ENCODE measurements at regions not wholly inside any gene's neighbourhood (a gene's known extent, or its start where the extent isn't known, plus 50 kb on each side); places are given as distances from the start of the nearest gene placed in this dataset.
A peak's percentile ranks its signal among the peaks of the same experiment; 100 is the strongest.
"Not testable (repeated sequence)": the region's sequence is repeated elsewhere in the genome, so short reads cannot be mapped to it uniquely, and the experiment has no call there.

GRCh38 chr18:32884543-32884942 is 111.7 kb upstream of the KLHL14 start:
- no peak for DNase-seq (ENCODE audit: low read depth)

DNA sequence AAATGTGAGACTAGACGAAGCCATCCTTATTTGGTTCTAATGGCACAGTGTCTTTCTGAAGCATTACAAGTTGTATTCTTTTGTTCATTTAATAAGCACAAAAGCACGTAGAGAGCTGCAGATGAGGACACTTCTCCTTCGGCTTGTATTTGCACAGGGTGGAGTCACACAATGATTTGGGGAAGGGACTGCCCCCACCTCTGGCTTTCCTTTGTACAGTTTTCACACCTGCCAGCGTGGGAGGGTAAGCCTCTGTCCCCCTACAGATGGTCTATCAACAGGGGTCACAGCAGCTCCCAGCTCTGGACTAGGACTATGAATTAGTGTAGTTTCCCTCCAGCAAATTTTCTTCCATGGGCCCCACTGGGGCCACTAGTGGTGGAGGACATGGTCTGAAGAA is 108.2 kb upstream of the KLHL14 start:
- DNase-seq (ENCODE audit: low read depth), result no peak

- peak; percentile 55 for DNase-seq (ENCODE audit: low read depth)
These were observed 106.7 kb upstream of the KLHL14 start for GRCh38 chr18:32879497-32879896.

DNA sequence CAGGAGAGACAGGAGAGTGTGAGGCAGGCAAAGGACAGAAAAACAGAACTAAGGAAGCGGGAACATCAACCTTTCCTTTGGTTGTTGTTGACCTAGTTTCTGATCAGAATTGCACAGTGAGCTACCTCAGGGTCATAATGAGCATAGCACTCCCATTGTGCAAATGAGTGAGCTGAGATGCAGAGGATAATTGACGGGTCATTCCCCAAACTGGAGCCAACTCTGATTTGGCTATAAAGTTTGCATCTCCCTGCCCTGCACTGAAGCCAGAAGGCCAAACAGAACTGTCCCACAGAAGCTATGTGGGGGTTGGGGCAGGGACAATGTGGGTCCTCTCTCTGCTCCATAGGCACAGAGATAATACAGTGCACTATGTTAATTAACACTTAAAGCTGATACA is 105.6 kb upstream of the KLHL14 start:
- no peak for DNase-seq (ENCODE audit: low read depth)

DNA sequence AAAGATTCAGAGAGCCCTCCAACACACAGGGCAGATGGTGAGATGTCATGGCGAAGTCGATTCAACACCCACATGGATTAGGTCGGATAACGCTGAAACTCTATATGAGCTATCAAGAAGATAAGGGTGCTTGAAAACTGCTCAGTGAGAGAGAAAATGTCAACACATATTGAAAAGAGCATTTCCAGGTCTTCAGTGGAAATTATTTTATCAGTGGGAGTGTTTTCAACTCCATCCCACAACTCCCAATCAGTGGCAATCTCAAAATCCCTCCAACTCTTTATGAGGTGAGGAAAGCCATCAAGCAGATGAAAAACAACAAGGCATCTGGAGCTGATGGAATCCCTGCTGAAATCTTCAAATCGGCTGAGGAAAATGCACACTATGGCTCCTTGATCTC is 104.5 kb upstream of the KLHL14 start:
- no peak for DNase-seq (ENCODE audit: low read depth)

DNA sequence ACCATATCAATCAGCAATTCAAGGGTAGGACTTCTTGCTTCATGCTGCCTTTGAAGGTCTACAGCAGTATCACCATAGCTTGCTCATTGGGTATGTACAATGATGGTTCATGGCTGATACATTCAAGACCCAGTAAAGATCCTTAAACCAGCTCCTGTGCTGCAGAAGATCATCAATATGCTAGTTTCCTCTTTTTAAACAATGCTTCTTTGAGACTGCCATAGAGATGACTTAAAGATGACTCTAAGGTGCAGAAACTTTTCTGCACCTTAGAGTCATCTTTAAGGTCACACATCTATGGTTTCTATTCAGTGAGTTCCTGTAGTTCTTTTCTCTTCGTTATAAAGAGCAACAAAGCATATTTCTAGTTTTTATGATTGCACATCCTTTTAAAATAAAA is 102.8 kb upstream of the KLHL14 start:
- no peak for DNase-seq (ENCODE audit: low read depth)

GRCh38 chr18:32871786-32872185 is 99.0 kb upstream of the KLHL14 start:
- no peak for DNase-seq (ENCODE audit: low read depth)

DNA sequence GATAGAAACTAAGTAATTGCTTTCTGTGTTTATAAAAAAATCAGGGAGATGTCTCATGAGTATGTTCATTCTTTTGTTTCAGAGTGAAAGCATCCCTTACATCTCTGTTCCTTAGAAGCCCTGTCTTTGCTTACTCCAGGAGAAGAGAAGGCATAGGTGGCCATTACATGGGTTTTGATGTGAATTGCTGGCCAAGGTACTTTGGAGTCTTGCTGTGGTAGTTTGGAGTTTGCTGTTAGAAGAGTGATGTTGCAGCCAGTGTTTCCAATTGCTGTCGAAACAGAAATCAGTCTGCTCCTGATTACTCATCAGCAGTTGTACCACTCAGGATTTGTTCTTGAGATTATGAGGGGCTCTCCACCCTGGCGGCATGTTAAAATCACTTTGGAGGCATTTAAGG is 97.8 kb upstream of the KLHL14 start:
- DNase-seq (ENCODE audit: low read depth), result no peak

GRCh38 chr18:32868406-32868805 is 95.6 kb upstream of the KLHL14 start:
- DNase-seq (ENCODE audit: low read depth), result no peak

DNA sequence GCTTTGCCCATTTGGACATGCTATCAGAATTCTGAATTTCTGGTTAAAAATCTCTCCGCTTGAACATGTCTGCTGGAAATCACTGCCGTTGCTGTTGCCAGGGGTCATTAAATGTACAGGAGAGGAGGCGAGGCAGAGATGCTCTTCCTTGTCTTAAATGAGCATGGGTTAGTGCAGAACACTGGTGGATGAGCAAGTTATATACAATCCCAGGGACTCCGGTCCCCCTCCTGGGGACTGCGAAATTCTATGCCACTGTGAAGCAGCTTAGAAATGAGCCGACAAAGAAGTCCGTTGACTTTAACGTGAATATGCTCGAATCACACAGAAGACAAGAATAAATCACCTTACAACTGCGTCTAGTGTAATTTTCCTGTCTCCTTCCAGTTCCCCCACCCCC is 95.1 kb upstream of the KLHL14 start:
- no peak for DNase-seq (ENCODE audit: low read depth)

- no peak for DNase-seq (ENCODE audit: low read depth)
These were observed 94.5 kb upstream of the KLHL14 start for GRCh38 chr18:32867330-32867729.

DNA sequence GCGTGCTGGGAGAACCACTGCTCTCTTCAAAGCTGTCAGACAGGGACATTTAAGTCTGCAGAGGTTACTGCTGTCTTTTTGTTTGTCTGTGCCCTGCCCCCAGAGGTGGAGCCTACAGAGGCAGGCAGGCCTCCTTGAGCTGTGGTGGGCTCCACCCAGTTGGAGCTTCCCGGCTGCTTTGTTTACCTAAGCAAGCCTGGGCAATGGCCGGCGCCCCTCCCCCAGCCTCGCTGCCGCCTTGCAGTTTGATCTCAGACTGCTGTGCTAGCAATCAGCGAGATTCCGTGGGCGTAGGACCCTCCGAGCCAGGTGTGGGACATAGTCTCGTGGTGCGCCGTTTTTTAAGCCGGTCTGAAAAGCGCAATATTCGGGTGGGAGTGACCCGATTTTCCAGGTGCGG is 89.2 kb upstream of the KLHL14 start:
- not testable (repeated sequence) for DNase-seq (ENCODE audit: low read depth)

DNA sequence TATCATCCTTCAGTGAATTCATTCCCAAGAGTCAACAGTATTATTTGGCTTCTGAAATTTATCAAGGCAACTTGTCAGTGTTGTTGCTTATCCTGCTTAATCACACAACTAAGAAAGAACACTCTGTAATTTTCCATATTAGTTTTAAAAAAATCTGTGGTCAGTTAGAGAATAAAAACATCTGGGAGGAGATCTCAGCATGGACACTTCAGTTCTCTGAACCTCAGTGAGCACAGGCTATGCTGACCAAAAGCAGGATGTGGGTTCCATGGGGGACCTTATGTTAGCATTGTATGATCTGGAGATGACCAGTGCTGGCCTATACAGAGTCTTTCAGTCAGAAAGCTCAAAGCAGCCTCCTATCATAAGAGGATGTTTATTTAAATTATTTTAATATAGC is 79.1 kb upstream of the KLHL14 start:
- DNase-seq (ENCODE audit: low read depth), result peak; percentile 6

DNA sequence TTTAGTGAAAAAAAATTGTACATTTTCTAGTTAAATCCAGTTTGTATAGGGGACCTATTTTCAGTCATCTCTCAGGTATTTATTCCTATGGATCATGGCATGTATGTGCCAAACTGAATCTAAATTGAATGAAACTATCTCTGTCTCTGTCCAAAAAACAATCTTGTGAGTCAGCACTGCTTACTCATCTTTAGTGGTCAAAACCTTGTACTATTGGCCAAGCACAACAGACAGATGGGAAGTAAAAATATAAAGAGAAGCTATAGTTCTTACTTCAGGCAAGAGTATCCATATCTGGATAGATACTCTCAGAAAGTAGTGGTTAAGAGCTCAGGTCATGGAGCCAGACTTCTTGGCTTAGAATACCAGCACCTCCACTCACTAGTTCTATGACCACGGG is 76.0 kb upstream of the KLHL14 start:
- DNase-seq (ENCODE audit: low read depth), result peak; percentile 8

DNA sequence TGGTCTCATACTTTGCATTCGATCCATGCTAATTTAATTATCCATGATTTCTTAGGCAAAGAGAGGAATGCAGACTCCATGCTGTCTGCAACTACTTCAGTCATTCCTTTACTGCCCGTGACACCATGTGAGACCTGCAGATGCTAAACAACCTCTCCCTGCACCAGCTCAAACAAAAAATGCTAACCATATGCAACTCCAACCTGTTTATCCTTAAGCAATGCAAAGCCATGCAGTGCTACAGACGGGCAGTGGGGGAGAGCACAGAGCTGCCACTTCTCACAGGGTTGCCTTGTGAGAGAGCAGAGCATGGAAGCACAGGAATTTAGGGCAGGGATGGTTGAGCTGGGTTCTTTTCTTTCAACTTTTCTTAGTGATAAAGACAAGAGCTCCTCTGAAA is 74.9 kb upstream of the KLHL14 start:
- no peak for DNase-seq (ENCODE audit: low read depth)

DNA sequence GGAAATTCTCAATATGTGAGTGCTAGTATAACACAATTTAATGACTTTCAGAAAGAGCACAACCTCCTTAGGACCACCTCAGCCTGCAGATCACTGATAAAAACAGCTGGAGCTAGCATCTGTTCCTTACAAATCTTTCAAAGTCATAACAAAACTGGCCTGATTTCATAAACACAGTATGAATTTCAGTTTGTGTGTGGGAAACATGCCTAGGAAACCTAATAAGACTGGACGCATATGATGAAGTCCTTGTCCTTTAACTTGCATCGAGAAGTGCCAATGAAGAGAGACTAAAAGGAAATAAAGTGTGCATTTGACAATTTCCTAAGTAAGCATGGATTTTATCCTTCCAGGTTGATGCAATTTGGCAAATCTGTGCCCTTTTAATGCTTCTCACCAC is 74.1 kb upstream of the KLHL14 start:
- no peak for DNase-seq (ENCODE audit: low read depth)

DNA sequence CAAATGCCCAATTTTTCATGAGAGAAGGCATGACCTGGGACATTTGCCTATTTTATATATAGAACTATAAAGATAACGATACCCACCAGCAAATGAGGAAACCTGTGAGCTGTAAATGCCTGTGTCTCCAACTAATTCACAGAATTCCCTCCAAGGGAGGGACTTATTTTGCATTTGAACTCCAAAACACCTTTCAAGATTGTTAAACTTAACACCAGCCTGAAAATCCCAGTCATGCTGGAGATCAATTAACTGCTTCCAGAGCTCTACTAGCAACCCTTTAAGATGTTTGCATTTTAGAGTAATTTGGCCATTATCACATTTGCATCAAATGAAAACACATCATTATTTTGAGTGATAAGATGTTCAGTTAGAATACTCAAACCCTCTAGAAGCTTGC is 68.1 kb upstream of the KLHL14 start:
- DNase-seq (ENCODE audit: low read depth), result no peak

DNA sequence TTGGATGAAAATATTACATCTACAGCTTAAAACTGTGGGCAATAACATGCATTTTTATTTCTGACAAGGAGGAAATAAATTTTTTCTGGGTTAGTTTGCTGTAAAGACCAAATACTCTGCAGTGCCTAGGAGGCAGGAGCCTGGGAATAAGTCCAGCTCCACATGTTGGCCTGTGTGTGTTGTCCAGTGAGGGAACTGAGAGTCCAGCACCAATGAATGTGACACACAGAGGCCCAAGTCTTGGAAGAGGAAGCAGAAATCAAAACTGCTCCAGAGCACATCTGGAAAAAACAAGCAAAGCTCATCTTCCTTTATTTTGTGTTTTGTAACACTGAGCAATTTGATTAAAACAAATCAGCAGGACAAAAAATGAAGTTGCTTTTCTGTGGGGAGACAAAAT is 63.1 kb upstream of the KLHL14 start:
- no peak for DNase-seq (ENCODE audit: low read depth)

GRCh38 chr18:32831781-32832180 is 59.0 kb upstream of the KLHL14 start:
- peak; percentile 19 for DNase-seq (ENCODE audit: low read depth)

GRCh38 chr18:32823226-32823625 is 50.4 kb upstream of the KLHL14 start:
- DNase-seq (ENCODE audit: low read depth), result no peak
